SK-N-SH (cell line): ENCODE measurements at regions not wholly inside any gene's neighbourhood (a gene's known extent, or its start where the extent isn't known, plus 50 kb on each side); places are given as distances from the start of the nearest gene placed in this dataset.

Experiments
- CHD2 ChIP-seq: fragments of 150-350 bp; IDR thresholded peaks from 2 replicates; pipeline ENCODE4 v1.6.1; 2018; ENCODE audit warnings: low read length; ENCODE audit not compliant: partially characterized antibody
- GATA2 ChIP-seq: sonication (generic); formaldehyde crosslinking; IDR thresholded peaks from 2 replicates; pipeline ENCODE4 v1.5.0; 2020; ENCODE audit warnings: mild to moderate bottlenecking, missing genetic modification reagents
- MEF2A ChIP-seq: IDR thresholded peaks from 2 replicates; pipeline ENCODE4 v1.4.0; 2012; ENCODE audit warnings: low read depth, borderline replicate concordance
- MXI1 ChIP-seq: IDR thresholded peaks from 2 replicates; pipeline ENCODE4 v1.6.1; 2012; ENCODE audit warnings: mild to moderate bottlenecking, low read depth, low read length, improper control_type of control experiment
- NRF1 ChIP-seq: IDR thresholded peaks from 2 replicates; pipeline ENCODE4 v1.6.1; 2012; ENCODE audit warnings: low read depth, mild to moderate bottlenecking, low read length
- PBX3 ChIP-seq: IDR thresholded peaks from 2 replicates; pipeline ENCODE4; 2012
- POLR2AphosphoS5 ChIP-seq: IDR thresholded peaks from 2 replicates; pipeline ENCODE4 v1.6.1; 2012; ENCODE audit warnings: low read depth, low read length
- RCOR1 ChIP-seq: fragments of 150-350 bp; IDR thresholded peaks from 2 replicates; pipeline ENCODE4 v1.6.1; 2017; ENCODE audit warnings: antibody characterized with exemption, low read length
- TCF12 ChIP-seq: IDR thresholded peaks from 2 replicates; pipeline ENCODE4 v1.4.0; 2012
- TF ChIP-seq, protein P1 (sequence below): IDR thresholded peaks from 2 replicates; pipeline ENCODE4 v1.4.0; 2012; ENCODE audit warnings: low read depth, borderline replicate concordance
- TF ChIP-seq, protein P2 (sequence below): fragments of 150-350 bp; IDR thresholded peaks from 2 replicates; pipeline ENCODE4 v1.6.1; 2016; ENCODE audit warnings: mild to moderate bottlenecking, low read depth, low read length
- TF ChIP-seq, protein P3 (sequence below): IDR thresholded peaks from 2 replicates; pipeline ENCODE4 v1.6.1; 2012; ENCODE audit warnings: mild to moderate bottlenecking, low read depth, low read length, moderate library complexity

GRCh38 chr6:156686995-156687788, 90.0 kb upstream of the ARID1B start (continued):
- TF ChIP-seq, protein P1, sequence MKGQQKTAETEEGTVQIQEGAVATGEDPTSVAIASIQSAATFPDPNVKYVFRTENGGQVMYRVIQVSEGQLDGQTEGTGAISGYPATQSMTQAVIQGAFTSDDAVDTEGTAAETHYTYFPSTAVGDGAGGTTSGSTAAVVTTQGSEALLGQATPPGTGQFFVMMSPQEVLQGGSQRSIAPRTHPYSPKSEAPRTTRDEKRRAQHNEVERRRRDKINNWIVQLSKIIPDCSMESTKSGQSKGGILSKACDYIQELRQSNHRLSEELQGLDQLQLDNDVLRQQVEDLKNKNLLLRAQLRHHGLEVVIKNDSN, result no peak
- TF ChIP-seq PBX3 (no peak; the same call in 1 of the 2 replicates), CHD2 (no peak), POLR2AphosphoS5 (peak; percentile 69), NRF1 (peak; percentile 64), GATA2 (CRISPR knock-in tag) (no peak), MEF2A (no peak), RCOR1 (no peak), TCF12 (no peak), MXI1 (peak; percentile 76; the same call in 1 of the 2 replicates)
- TF ChIP-seq, protein P2, sequence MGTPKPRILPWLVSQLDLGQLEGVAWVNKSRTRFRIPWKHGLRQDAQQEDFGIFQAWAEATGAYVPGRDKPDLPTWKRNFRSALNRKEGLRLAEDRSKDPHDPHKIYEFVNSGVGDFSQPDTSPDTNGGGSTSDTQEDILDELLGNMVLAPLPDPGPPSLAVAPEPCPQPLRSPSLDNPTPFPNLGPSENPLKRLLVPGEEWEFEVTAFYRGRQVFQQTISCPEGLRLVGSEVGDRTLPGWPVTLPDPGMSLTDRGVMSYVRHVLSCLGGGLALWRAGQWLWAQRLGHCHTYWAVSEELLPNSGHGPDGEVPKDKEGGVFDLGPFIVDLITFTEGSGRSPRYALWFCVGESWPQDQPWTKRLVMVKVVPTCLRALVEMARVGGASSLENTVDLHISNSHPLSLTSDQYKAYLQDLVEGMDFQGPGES, result no peak
- TF ChIP-seq, protein P3, sequence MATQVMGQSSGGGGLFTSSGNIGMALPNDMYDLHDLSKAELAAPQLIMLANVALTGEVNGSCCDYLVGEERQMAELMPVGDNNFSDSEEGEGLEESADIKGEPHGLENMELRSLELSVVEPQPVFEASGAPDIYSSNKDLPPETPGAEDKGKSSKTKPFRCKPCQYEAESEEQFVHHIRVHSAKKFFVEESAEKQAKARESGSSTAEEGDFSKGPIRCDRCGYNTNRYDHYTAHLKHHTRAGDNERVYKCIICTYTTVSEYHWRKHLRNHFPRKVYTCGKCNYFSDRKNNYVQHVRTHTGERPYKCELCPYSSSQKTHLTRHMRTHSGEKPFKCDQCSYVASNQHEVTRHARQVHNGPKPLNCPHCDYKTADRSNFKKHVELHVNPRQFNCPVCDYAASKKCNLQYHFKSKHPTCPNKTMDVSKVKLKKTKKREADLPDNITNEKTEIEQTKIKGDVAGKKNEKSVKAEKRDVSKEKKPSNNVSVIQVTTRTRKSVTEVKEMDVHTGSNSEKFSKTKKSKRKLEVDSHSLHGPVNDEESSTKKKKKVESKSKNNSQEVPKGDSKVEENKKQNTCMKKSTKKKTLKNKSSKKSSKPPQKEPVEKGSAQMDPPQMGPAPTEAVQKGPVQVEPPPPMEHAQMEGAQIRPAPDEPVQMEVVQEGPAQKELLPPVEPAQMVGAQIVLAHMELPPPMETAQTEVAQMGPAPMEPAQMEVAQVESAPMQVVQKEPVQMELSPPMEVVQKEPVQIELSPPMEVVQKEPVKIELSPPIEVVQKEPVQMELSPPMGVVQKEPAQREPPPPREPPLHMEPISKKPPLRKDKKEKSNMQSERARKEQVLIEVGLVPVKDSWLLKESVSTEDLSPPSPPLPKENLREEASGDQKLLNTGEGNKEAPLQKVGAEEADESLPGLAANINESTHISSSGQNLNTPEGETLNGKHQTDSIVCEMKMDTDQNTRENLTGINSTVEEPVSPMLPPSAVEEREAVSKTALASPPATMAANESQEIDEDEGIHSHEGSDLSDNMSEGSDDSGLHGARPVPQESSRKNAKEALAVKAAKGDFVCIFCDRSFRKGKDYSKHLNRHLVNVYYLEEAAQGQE, result 0 out of 2 replicates have a peak, but pooled peaks have one; percentile 26
- TF ChIP-seq, all 33 proteins: peak for 9
